ENCODE measurements at regions not wholly inside any gene's neighbourhood (a gene's known extent, or its start where the extent isn't known, plus 50 kb on each side); places are given as distances from the start of the nearest gene placed in this dataset.
A peak's percentile ranks its signal among the peaks of the same experiment; 100 is the strongest.

DNA sequence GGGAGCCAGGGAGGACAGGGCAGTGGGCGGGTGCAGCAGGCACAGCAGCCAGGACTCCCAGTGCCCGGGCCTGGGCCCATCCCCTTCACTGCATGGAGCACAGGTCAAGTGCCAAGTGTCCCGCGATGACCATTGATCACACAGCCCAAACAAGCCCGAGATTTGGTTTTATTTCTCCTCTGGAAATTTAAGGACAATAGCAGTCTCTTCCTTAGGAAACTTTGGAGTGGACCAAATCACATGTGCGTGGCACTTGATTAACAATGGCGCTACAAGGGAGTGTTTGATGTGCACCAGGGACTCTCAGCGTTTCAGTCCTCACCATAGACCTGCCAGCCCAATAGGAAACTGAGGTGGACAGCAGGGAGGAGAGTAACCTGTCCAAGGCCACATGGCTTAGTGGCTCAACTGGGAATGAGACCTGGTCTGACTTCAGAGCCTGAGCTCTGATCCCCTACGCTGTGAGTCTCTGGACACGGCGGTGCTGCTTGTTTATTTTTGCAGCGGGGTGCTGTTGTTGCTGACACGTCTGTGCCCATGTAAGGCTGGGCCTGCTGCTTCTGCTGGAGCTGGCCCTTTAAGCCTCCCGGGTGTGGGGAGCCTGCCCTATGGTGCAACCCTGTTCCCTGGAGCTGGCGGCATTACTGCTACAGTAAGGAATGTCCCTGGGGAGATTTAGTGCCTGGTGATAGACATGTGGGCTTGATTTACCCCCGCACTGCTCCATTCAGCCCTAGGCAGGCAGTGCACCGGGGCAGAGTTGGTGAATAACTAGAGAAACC, 194.2 kb downstream of the INHBB start (continued):
- TF ChIP-seq ZBTB33 (CRISPR knock-in tag; IDR thresholded peaks at IDR 0.05) (no peak), ARID3A (IDR thresholded peaks at IDR 0.05; ENCODE audit: low read depth, low read length) (peak; percentile 70), SRSF9 (IDR thresholded peaks at IDR 0.05; ENCODE audit: borderline replicate concordance, insufficient read depth, low read depth, low read length, poor library complexity, severe bottlenecking) (no peak), ATF4 (CRISPR knock-in tag; IDR thresholded peaks at IDR 0.05) (peak in 1 of 2 experiments; percentile 41; a peak in 2 of 4 replicates), ZNF431 (CRISPR knock-in tag; IDR thresholded peaks at IDR 0.05; ENCODE audit: borderline replicate concordance, low read depth) (peak; percentile 45; the same call in 1 of the 2 replicates), LCORL (IDR thresholded peaks at IDR 0.05) (no peak), LCORL (CRISPR knock-in tag; IDR thresholded peaks at IDR 0.05) (peak; percentile 97), GTF3A (CRISPR knock-in tag; conservative IDR thresholded peaks at IDR 0.05) (no peak), ELF3 (CRISPR knock-in tag; IDR thresholded peaks at IDR 0.05) (no peak; the same call in none of the 2 replicates), MED1 (CRISPR knock-in tag; IDR thresholded peaks at IDR 0.05) (peak; percentile 99), CEBPB (IDR thresholded peaks at IDR 0.05; ENCODE audit: borderline replicate concordance, low read depth, low read length) (peak; percentile 97), GZF1 (CRISPR knock-in tag; IDR thresholded peaks at IDR 0.05) (peak; percentile 38; the same call in 1 of the 2 replicates), ZNF501 (CRISPR knock-in tag; IDR thresholded peaks at IDR 0.05) (peak; percentile 65), ZMAT3 (CRISPR knock-in tag; conservative IDR thresholded peaks at IDR 0.05) (0 out of 2 replicates have a peak, but pooled peaks have one; percentile 55), ZNF350 (CRISPR knock-in tag; IDR thresholded peaks at IDR 0.05; ENCODE audit: borderline replicate concordance, low read depth) (peak; percentile 78), POLR2AphosphoS5 (IDR thresholded peaks at IDR 0.05; ENCODE audit: low read depth, low read length) (peak; percentile 44), ZNF749 (CRISPR knock-in tag; IDR thresholded peaks at IDR 0.05; ENCODE audit: borderline replicate concordance) (no peak; the same call in 1 of the 2 replicates), ETV5 (CRISPR knock-in tag; IDR thresholded peaks at IDR 0.05; ENCODE audit: borderline replicate concordance) (peak; percentile 65; the same call in 1 of the 2 replicates), ZBTB38 (CRISPR knock-in tag; IDR thresholded peaks at IDR 0.05) (peak; percentile 90)
- TF ChIP-seq, protein P1, sequence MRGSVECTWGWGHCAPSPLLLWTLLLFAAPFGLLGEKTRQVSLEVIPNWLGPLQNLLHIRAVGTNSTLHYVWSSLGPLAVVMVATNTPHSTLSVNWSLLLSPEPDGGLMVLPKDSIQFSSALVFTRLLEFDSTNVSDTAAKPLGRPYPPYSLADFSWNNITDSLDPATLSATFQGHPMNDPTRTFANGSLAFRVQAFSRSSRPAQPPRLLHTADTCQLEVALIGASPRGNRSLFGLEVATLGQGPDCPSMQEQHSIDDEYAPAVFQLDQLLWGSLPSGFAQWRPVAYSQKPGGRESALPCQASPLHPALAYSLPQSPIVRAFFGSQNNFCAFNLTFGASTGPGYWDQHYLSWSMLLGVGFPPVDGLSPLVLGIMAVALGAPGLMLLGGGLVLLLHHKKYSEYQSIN (CRISPR knock-in tag; IDR thresholded peaks at IDR 0.05; ENCODE audit: borderline replicate concordance), result no peak
- TF ChIP-seq, protein P2, sequence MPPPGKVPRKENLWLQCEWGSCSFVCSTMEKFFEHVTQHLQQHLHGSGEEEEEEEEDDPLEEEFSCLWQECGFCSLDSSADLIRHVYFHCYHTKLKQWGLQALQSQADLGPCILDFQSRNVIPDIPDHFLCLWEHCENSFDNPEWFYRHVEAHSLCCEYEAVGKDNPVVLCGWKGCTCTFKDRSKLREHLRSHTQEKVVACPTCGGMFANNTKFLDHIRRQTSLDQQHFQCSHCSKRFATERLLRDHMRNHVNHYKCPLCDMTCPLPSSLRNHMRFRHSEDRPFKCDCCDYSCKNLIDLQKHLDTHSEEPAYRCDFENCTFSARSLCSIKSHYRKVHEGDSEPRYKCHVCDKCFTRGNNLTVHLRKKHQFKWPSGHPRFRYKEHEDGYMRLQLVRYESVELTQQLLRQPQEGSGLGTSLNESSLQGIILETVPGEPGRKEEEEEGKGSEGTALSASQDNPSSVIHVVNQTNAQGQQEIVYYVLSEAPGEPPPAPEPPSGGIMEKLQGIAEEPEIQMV (CRISPR knock-in tag; IDR thresholded peaks at IDR 0.05; ENCODE audit: low read depth), result peak; percentile 34; the same call in 1 of the 2 replicates
- TF ChIP-seq, protein P3, sequence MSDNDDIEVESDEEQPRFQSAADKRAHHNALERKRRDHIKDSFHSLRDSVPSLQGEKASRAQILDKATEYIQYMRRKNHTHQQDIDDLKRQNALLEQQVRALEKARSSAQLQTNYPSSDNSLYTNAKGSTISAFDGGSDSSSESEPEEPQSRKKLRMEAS (IDR thresholded peaks at IDR 0.05), result peak; percentile 75
